K562 (cell line): ENCODE measurements at regions not wholly inside any gene's neighbourhood (a gene's known extent, or its start where the extent isn't known, plus 50 kb on each side); places are given as distances from the start of the nearest gene placed in this dataset.

Experiments
- EGR1 ChIP-seq: fragments of 450-650 bp; conservative IDR thresholded peaks from 2 replicates; pipeline ENCODE4 v1.6.1; 2017; ENCODE audit warnings: mild to moderate bottlenecking
- MTF1 ChIP-seq: fragments of 250-450 bp; sonication (Bioruptor Pico); IDR thresholded peaks from 2 replicates; pipeline ENCODE4 v1.9.0; 2021; ENCODE audit warnings: moderate library complexity, mild to moderate bottlenecking, inconsistent platforms, borderline replicate concordance
- PHB2 ChIP-seq: fragments of 450-650 bp; IDR thresholded peaks from 2 replicates; pipeline ENCODE4 v1.6.1; 2017; ENCODE audit warnings: low read depth
- POLR2AphosphoS5 ChIP-seq: IDR thresholded peaks from 2 replicates; pipeline ENCODE4 v1.6.1; 2011; ENCODE audit warnings: mild to moderate bottlenecking, low read depth, low read length, moderate library complexity; ENCODE audit not compliant: control insufficient read depth, insufficient read depth
- ZBTB1 ChIP-seq: sonication (generic); formaldehyde crosslinking; IDR thresholded peaks from 2 replicates; pipeline ENCODE4 v1.8.1; 2023; ENCODE audit warnings: missing genetic modification reagents, low read depth, mild to moderate bottlenecking, borderline replicate concordance
- TF ChIP-seq, protein P1 (sequence below): IDR thresholded peaks from 2 replicates; pipeline ENCODE4 v1.6.1; 2016; ENCODE audit warnings: missing genetic modification characterization, missing compliant biosample characterization

DNA sequence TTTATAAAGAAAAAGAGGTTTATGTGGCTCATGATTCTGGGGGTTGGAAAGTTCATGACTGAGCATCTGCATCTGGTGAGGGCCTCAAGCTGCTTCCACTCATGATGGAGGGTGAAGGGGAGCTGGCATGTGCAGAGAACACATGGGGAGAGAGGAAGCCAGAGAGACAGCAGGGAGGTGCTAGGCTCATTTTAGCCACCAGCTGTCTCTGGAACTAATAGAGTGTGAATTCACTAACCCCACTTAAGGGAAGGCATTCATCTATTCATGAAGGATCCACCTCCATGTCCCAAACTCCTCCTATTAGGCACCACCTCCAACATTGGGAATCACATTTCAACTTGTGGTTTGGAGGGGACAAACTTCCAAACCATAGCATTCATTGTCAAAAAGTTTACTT is 137.3 kb upstream of the PMEPA1 start:
- no peak for TF ChIP-seq ZBTB1 (CRISPR knock-in tag)
- no peak for TF ChIP-seq MTF1 (CRISPR knock-in tag)
- TF ChIP-seq POLR2AphosphoS5 = no peak
- TF ChIP-seq EGR1 = no peak
- no peak for TF ChIP-seq PHB2
- TF ChIP-seq, protein P1, sequence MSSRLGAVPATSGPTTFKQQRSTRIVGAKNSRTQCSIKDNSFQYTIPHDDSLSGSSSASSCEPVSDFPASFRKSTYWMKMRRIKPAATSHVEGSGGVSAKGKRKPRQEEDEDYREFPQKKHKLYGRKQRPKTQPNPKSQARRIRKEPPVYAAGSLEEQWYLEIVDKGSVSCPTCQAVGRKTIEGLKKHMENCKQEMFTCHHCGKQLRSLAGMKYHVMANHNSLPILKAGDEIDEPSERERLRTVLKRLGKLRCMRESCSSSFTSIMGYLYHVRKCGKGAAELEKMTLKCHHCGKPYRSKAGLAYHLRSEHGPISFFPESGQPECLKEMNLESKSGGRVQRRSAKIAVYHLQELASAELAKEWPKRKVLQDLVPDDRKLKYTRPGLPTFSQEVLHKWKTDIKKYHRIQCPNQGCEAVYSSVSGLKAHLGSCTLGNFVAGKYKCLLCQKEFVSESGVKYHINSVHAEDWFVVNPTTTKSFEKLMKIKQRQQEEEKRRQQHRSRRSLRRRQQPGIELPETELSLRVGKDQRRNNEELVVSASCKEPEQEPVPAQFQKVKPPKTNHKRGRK = no peak
